Limb (tissue), 2 donors: ENCODE measurements at regions not wholly inside any gene's neighbourhood (a gene's known extent, or its start where the extent isn't known, plus 50 kb on each side); places are given as distances from the start of the nearest gene placed in this dataset.

Experiments
- DNase-seq, 2 donors: peaks; one replicate each; pipeline ENCODE4 v3.0.0-alpha.2; 2016; ENCODE audit errors: extremely low spot score in 2 of 2

DNA sequence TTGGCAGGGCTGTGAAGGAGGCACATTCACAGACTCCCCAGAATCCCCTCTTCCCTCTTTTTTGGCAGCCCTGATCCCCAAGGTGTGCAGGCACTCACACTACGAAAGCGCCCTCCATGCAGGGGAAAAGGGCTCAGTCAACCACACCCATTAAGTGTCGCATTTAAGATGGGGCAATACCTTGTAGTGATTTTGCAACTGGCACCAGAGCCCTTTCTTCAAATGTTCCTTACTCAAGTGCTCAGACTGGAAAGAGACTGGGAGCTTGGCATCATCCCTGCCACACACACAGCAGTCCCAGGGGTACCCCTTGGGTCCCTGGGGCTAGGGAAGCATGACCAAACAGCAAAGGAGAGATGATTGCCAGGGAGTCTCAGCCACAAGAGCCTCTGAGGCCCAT, 190.1 kb downstream of the HAUS1 start:
- DNase-seq = no peak

DNA sequence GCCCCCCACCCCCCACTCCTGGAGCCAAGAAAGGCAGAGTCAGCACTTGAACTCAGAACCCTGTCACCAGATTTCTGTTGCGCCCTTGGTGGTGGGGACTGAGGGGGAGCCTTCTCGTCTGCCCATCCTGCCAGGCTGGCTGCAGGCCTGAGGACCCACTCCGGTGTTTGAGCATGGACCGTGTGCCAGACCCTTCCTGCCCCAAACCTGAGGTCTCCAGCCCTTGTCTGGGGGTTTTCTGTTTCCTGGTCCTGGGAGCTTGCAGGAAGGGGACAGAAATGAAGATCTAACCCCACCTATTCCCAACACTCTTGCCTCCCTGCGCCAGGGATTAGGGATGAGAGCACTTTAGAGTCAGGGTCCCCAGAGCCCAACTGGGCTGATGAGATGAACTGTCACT, 190.6 kb downstream of the HAUS1 start:
- DNase-seq = no peak

DNA sequence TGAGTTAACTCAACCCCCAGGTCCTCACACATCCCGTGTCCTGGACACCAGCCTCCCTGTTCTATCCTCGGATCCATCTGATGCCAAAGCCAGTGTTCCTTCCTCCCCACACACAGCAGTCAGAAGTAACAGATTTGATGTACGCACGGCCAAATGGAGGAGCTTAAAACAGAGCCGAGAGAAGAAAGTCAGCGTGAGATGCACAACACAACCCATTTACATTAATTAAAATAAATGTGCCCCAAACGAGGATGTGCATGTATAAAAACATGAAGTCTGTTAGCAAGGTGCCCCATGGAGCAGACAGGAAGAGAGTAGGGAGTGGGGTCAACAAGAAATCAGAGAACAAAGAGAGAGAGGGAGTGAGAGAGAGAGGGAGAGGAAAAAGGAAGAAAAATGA, 191.2 kb downstream of the HAUS1 start:
- DNase-seq = no peak

DNA sequence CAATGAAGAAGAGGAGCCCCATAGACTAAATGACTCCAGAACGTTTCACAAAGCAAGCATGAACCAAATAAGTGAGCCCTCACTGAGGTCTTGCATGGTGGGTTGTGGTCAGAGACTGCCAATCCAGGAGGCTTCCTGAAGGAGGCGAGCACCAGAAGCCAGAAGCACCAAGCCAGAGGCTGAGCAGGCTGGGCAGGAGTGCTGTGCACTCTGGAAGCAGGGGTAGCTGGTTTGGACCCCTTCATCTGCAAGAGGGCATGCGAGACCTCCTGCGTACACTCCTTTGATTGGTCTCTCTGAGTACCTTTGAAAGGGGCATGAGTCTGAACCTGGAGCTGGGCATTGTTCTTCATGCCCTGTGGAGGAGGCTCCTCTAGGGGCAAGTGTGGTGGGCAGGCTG, 192.5 kb downstream of the HAUS1 start:
- no peak for DNase-seq

DNA sequence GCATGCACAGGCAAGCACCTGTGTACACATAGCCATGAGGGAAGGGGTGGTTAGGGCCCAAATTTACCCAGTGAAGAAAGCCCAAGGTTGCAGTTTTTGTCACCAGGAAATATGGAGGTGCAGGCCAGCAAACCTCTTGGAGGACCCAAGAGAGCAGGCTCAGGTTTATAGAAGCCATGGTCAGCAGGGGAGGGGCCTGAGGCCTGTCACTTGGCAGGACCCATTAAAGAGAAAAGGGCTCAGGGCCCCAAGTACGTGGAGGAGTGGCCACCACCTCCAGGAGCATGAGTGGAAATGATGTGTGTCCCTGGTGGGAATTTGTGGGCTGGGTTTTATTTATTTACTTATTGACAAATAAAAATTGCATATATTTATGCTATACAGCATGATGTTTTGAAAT, 192.9 kb downstream of the HAUS1 start:
- no peak for DNase-seq

DNA sequence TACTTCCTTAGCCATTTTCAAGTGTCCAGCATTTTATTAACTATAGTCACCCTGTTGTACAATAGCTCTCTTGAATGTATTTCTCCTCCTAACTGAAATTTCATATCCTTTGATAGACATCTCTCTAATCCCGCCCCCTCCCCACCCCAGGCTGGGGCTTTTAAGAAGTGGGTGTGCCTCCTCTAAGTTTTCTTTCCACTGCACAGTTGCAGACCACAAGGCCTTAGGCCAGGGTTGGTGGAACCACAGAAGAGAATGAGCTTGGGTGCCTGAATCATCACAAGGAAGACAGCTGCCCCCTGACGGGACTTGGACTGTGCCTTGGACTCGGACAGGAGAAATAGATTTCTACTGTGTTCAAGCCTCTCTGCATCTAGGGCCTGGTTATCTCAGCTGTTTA, 193.4 kb downstream of the HAUS1 start:
- no peak for DNase-seq

DNA sequence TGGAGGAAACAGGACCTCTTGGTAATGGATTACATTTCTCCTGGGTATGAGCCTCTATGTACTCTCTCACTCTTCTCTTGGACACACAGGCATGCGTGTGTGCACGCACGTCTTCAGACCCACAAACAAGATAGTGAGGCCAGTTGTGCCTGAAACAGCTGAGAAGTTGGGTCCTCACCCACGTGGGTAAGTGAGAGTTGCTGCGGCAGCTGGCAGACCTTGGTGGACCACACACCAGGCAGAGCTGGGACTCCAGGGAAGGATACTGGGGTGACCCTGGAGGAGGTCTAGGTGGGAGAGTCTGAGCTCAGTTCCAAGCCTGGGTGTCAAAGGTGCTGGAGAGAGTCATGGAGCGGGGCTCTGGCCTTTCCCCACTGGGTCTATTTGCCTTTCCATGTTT, 194.3 kb downstream of the HAUS1 start:
- no peak for DNase-seq

DNA sequence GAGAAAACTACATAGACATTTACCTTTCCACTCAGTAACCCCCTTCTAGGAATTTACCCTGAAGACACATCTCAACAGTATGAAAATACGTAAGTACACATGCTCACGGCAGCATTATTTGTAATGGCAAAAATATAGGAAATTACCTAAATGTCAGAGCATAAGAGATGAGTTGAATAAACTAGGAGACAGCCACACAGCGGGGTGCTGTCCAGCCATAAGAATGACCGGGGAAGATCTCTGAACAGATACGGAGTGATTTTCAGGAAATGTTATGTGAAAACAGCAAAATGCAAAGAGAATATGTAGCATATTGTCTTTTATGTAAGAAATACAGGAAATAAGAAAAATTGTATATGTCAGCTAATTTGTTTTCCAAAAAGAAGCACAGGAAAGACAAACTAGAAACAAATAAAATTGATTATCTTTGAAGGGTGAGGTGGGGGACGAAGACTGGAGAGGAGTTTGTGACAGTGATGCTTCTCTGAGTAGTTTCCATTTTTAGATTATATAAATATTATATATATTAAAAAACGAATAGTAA, 195.4 kb downstream of the HAUS1 start:
- no peak for DNase-seq

DNA sequence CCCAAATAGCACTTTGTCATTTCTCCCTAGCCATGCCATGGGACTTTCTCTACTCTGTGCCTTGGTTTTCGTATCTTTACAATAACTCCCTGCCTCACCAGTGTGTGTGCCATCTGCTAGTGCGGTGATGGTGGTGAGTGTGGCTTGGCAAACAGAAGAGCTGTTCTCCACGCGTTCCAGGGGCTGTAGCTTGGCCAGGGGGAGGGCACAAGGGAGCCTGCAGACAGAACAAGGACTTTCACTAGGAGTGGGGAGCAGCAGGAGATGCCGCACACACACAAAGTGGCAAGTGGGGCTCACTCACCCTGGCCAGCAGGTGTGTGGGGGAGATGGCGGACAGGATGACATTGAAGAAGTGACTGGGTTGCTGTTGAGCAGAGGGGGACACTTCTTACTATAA, 196.9 kb downstream of the HAUS1 start:
- DNase-seq = no peak

DNA sequence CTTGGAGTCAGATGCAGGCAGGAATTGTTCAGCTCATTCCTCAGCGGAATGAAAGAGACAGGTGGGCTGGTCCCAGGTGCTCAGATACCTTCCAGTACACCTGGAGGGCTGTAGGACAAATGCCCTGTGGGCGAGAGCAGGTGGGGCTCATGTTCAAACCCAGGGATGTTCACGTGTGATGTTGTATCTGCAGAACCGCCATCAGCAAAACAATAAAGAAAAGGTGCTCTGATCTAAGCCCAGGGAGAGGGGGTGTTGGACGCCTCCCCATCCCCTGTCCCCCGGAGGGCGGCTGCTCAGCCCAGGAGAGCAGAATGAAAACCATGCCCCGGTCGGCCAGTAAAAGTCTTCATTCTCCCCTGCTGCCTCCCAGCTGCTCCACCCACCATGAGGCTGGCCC, 197.4 kb downstream of the HAUS1 start:
- no peak for DNase-seq

DNA sequence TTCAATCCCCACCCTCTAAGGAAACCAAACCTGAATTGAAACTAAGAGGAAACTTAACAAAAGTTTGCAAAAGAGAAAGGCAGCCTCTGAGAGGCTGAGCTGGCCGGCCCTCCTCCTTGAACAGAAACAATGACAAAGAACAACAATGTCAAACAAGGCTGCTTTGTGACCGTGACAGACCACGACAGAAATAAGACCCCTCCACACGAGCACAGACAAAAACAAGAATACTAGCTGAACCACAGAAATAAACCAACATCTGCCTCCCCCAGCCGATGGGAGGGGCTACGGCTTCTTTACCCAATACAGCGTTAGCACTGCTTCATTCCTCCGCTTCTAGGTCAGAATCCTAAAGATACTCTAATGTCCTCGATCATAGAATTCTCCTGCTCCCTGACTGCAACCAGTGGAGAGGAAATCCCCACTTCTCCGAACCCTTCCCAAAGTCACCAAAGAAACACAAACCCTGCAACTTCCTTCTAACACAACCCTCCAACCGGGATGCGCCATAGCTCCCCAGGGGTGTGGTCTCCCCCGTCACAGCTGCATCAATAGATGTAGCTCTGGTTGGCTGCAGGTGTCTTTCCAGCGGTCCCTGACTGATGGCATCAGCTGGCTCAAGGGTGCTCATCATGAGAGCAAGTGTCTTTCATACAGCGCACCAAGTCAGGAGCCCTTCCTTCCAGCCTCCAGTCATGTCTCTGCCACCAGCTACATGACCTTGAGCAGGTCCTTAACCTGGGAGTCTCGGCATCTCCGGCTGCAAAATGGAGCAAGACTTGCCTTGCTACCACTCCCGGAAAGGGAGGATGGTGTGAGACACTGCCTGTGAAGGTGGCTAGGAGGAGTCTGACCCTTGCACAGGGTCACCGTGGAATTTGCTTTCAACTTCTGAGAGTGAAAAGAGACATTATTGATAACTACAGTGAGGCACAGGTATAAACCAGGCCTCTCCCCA, 198.6 kb downstream of the HAUS1 start:
- DNase-seq = no peak

DNA sequence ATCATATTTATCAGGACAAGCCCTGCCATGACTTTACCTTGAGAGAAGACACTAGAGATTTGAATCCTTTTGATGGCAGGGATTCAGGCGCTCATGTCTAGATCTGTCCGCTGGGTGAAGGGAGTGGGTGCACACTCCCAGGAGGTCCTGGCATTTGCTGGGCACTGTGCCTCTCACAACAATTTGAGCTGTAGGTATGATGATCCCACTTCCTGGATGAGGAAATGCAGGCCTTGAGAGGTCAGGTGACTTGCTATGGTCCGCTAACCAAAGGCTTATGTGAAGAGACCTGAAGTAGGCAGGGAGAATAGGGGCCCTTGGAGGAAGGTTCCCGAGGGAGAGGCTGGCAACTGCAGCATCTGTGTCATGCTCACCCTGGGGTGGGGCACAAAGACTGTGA, 206.1 kb downstream of the HAUS1 start:
- DNase-seq = no peak

DNA sequence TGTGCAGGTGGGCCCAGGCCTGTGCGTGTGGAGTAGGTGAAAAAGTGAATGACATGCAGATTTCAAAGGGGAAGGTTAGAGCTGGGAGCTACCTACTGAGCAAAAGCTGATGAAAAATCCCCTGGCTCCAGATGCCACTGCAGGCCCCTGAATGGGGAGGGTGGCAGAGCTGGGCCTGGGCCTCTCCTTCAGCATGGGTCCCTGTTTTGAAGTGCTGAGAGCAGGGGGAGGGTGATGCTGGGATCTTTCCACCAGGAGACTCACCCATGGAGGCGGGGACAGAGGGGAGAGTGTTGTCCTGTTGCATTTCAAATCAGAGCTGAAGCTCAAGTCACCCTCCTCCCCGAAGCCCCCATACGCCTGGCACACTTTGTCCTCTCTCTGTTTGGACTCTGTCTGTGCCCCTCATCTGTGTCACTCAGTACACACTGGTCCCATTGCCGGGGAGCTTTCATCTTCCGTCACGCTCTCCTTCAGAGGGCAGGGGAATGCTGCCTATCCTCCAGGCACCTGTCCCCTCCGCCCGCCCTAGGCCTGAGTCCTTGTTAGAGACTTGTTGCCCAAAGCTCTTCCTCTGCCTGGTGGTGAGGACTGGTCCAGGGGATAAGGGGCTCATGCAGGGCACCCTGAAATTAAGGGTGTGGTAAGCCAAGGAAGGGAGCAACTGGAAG, 206.6 kb downstream of the HAUS1 start:
- no peak for DNase-seq

DNA sequence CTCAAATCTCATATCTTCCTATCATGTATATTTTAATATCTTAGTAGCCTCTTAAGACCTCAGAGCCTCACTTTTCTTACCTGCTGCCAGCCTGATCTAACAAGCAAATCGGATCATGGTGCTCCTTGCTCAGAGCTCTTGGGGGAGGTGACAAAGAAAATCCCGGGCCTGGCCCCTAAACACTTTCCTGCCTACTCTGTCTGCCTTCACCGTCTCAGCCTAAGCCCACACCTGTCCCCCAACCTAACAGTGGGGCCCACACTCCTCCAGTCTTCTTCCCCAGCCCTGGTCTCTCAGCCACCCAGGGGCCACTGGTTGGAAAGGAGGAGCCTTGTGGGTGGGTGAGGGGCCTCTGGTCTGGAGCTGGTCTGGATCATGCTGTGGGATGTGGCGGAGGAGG, 207.3 kb downstream of the HAUS1 start:
- no peak for DNase-seq

DNA sequence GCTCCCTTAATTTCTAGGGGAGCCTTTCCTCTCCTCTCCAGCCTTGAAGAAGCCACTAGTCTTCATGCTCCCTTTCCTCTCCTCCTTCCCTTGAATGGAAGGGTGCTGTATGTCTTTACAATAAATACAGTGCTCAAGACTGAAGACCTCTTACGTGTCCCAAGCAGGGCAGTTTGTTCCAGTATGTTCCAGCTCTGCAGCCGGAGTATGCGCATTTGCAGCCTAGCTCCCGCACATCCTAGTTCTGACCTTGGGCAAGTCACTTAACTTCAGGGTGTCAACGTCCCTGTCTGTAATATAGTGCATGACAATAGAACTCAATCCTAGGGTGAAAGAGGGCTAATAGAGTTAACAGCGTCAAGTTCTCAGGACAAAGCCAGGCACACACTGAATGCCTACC, 208.0 kb downstream of the HAUS1 start:
- no peak for DNase-seq

DNA sequence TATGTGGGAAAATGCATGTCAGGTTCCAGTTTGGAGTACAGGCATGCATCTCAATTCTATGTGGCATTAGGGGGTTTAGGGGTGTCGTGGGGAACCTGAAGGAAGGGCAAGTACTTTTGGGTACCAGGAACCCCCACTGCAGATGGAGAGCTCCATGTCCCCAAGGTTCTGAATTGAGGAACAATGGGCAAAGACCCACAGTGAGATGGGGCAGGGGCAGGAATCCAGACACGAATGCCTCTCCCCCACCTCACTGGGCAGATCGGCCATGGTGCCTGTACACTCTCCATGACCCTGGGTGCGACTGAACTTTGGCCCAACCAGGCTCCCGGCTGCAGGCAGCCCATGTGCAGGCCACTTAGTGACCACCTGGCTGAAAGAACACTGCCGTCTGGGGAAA, 209.3 kb downstream of the HAUS1 start:
- no peak for DNase-seq

DNA sequence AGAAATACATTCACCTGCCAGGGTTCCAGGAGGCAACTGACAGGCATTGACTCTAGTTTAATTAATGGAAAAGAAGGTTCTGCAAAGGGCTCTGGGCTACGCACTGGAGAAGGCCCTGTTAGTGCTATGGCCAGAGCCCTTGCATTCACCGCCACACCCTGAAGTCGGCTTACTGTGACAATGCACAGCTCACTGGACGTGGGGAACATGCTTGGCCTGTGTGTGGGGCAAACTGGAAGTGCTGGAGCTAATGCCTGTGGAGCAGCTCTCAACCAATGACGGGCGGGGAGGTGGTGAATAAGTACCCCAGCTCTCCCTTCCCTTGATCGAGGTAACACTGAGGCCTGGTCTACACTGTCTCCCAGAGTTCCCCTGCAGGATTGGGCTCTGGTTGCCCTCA, 209.8 kb downstream of the HAUS1 start:
- DNase-seq = no peak

DNA sequence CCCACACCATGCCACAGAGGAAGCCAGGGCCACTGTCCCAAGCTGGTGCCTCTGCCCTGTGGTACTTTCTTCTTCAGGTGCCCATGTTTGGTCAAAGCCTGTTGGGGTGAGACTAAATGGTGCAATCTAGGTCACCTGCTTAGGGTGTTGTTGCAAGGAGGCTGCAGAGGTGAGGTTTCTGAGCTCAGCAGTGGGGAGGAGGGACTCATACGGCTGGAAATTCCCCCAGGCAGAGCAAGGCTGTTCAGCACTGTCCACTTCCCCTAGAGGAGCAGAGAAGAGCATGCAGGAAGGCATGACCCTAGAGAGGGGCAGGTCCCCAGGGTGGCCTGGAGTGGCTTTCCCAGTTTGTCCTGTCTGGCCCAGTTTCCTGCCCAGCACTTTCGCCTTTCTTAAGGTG, 211.0 kb downstream of the HAUS1 start:
- no peak for DNase-seq

DNA sequence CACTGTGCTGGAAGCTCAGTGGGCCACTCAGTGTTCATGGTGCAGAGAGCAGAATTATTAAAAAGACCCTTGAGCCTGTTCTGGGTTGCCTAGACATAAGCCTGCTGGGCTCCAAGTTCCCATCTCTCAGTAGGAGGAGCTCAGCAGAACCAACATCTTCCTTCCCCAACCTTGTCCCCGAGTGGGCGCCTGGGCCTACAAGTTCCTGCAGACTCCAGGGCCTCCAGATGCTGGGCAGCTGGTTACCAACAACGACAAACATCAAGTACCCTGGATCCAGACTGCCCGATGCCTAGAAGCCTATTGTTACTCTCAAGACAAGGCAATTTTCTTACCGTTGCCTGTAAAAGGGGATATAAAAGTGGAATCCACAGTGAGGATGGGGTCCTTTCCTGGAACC, 214.2 kb downstream of the HAUS1 start:
- DNase-seq = no peak

DNA sequence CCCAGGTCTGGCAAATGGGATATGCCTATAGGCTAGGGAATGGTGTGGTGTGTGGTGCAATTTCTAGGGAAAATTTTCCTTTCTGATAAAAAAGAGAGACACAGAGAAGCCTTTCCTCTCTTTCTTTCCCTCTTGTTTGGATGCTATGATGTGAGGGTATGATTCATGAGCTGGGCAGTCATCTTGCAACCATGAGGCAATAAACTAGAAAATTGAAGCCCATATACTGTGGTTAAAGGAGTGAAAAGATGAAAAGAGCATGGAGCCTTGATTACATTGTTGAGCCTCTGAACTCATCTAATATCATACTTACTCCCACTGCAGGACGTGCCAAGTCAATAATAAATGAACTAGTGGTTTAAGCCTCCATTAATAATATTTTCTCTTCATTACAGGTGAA, 215.6 kb downstream of the HAUS1 start:
- no peak for DNase-seq

DNA sequence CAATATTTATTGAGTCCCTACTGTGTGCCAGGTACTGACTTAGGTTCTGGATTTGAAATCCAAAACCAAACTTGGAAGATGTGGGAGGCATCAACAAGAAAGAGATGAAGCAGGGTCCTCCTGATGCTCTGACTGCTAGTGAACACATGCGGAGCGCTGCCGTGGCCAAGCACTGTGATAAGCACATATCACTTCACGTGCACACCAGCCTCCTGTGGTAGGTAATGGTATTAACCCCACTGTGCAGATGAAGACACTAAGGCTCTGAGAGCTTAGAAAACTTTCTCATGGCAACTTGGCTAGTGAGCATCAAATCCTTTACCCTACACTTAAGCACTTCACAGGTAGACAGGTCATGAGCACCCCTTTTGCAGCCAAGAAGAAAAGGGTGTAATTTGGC, 216.1 kb downstream of the HAUS1 start:
- no peak for DNase-seq

DNA sequence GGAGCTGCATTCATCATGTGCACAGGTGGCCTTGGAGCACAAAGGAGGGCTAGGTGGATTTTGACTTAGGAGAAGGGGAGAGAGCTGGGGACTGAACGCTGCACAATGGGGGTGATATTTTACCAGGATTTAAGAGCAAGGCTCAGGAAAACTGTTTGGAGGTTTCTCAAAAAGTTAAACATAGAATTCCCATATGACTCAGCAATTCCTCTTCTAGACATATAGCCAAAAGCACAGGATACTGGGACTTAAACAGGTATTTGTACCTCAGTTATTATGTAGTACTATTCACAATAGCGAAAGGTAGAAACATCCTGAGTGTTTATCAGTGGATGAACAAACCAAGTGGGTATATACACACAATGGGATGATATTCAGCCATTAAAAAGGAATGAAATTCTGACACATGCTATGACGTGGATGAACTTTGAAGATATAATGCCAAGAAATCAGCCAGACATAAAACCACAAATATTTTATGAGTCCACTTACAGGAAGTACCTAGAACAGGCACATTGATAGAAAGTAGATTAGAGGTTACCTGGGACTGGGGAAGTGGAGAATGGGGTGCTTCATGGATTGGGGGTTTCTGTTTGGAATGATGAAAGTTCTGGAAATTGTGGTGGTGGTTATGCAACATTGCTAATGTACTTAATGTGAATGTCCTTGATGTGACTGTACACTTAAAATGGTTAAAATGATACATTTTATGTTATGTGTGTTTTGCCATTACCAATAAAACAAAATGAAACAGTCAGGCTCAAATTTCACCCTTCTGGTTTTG, 216.9 kb downstream of the HAUS1 start:
- DNase-seq = no peak
